ELR (cell line): ENCODE measurements at regions not wholly inside any gene's neighbourhood (a gene's known extent, or its start where the extent isn't known, plus 50 kb on each side); places are given as distances from the start of the nearest gene placed in this dataset.

Experiments used
- DNase-seq: peaks from one replicate; pipeline ENCODE4 v3.0.0-alpha.2; 2015; ENCODE audit warnings: low read depth

DNA sequence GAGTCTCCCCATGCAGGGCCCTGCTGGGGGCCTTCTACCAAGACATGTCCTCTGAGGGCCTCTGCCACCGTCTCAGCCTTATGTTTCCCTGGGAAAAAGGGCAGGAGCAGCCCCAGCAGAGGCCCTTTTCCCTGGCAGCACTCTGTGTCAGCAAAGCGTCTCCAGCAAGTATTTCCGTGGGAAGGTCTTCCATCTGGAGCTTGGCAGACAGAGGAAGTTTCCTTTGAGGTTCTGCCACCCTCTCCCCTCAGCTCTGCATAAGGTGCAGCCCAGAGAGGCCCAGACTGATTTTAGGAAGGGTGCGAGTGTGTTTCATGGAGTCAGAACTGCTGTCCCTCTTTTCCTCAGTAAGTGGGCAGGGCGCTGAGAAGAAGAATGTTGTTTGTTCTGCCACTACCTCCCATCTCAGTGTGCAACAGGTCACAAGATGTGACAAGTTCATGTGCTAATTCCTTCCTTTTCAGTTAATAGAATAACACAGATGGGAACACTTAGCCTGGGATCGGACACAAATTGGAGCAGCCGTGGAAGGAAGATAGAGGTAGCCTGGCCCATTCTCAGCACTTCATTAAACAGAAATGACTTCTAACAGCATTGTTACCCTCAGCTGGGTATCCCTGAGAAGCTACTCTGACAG is 784.4 kb downstream of the MAFB start:
- no peak for DNase-seq

DNA sequence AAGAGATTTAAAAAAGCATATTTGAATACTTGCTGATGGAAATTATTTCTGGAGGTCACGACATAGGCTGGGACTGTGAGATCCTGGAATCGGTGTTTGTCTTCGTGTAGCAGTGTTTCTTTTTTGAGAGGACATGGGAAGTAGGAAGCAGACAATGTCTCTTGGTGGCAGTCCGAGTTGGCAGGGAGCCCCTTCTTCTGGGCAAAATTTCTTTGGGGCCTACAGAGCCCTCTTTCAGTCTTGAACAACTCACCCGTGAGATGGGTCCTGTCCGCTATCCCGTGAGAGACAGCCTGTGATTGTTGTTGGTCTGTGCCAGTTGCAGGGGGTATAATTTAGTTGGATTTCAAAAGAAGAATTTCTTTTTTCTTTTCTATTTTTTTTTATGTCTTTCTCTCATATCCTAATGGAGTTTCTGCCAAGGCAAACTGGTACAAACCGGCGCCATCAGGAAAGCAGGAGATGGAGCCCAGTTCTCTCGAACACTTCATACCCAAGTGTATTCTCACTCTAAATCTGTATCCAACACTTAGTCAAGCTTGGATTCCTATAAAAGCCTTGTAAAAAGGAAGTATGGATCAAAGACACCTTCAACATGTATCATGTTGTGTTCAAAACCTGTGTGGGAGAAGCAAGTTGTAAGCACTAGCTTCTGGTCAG is 785.1 kb downstream of the MAFB start:
- DNase-seq: no peak

DNA sequence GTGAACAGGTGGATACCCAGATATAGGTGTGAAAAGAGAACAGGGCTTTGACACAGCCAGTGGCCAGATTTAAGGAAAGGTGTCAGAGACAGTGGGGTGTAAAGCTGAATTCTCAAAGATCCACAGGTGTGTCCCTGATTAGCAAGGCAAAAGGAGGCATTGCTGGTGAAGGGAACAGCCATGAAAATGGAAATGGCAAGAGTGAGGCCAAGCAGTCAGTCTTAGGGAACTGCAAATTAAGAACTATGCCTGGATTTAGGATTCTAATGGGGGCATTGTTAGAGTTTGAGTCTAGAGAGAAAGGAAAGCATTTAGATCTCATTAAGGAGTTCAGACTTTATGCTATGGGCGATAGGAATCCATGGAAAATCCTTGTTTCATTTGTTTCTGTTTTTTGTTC is 789.2 kb downstream of the MAFB start:
- DNase-seq: no peak

DNA sequence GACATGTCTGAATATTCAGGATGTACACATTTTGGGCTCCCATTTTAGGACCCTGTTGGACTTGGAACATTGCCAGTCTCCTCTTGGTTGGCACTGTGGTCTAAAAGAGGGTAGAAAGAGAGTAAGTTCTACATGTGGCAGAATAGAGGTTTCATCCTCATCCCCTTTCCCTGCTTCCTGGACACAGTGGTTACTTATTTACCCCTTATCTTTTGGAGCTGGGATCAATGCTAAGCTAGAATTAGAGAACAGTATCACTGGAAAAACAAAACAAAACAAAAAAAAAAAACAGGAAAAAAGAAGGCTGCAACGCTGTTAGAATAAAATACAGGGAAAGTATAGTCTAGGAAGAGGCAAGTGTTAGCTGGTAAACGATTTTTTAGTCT is 790.6 kb downstream of the MAFB start:
- DNase-seq: no peak

DNA sequence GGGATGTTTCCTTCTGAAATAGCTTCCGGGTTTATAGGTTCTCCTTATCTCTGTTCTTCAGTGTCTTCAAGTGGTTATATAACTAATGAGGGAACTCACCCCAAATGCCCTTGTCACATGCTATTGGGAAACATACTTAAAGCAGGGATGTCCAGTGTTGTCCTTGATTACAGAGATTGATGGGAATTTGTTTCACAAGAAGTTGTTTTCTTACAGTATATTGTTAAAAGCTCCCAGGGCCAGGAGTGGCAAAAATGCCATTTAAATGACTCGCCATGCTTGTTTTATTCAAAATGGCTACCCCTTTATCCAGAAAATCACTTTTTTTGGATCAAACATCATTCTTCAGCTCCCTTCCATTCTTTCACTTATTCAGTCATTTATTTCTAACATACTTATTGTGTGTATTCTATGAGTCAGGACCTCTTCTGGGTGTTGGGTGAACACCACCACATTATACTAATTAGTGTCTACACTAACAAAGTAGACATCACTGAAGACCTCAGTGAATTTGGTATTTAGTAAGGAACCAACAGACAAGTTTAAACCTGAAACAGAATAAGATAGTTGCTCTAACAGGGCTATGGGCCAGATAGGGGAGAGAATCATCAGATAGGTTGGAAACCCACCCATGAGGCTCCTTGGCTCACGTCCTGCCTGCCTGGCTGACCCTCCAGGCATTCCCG is 791.1 kb downstream of the MAFB start:
- DNase-seq: peak; percentile 29

DNA sequence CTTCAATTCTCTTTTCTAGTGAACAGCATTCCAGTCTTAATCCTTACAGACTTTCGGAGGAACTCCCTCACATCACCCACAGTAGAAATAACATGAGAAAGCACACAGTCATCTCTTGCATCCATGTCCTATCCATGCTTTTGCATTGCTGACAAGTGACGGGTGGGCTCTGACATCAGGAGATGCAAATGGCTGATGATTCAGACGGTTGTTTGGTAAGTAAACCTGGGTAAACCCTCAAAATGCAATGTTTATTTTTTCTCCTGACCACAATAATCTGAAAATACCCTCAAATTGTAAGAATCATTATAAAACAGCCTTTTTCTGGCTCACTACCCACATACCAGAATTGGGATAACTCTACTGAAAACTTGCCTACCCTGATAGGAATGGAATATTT is 792.0 kb downstream of the MAFB start:
- DNase-seq: peak; percentile 88

DNA sequence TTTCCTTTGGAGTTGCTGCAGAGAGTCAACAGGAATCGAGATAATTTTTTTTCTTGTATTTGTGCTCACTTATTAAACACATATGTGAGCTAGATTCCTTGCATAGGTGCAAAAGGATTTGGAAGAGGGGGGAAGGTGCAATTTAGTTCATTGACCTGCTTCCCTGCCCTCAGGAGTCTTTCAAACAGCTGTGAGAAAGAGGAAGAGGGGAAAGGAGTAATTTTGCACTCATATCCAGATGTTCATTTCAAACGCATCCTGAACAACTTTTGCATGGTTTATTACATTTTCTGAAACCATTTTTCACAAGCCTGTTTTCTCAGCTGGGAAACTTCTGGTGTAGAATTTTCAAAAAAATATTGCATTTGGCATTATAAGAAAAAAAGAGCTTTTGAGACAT is 795.0 kb downstream of the MAFB start:
- DNase-seq: no peak

DNA sequence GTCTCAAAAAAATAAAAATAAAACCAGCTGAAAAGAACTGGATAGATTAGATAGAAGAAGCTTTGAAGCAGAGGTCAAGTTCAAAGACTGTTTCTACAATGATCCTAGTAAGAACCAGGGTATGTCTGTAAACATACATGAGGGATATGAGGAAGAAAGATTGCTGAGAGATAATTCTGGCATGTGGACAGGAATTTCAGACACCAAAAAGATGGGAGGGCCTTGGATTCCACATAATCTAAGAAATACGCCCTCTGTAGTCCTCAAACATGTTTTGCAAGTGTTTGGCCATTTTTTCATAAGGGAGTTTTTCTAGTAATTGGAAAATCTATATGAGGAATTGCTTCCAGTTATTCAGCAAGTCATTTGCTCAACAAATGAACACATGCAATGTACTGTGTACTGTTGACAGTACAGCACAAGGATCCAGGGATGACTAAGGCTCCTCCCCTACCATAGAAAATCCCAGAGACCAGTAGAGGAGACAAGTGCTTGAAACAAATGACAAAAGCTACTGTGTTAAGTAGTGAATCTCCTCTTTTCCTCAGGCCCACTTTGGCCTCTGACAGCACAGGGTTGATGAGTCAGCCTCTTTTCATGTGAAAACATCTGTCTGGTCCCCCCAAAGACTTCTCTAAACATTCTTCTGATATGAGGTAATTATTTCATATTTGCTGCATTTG is 795.9 kb downstream of the MAFB start:
- DNase-seq: peak; percentile 84

DNA sequence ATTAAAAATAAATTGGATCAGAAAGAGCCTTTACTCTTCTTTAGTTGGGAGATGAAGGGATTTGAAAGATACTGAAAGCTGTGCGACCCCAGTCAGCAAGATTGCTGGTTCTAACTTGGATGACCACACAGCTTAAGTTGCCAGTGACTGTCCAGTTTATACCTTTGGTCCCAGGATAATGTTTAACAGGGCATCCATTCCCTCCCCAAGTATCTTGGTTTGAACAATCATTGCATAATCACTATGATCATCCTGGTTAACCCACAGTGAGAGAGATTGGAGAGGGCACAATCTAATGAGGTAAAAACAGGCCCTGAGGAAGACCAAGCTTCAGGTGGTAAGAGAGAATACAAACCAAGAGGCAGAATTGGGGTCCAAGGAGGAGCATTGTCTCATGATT is 798.3 kb downstream of the MAFB start:
- no peak for DNase-seq

DNA sequence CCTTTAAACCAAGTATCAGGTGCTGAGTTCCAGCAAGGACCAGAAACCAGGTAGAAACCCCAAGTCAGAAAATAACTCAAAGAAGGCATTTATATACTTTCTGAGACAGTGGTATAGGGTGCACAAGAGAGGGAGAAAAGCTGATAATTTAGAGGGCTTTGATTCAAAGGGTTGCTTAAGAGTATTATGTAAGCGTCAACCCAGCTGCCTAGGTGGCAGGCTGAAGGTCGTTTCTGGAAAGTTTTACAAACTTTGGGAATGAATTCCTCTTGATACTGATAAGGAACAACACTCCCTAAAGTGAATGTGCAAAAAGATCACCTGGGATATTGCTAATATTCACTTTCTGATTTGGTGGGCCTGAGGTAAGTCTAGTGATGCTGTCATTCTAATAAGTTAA is 800.7 kb downstream of the MAFB start:
- no peak for DNase-seq

DNA sequence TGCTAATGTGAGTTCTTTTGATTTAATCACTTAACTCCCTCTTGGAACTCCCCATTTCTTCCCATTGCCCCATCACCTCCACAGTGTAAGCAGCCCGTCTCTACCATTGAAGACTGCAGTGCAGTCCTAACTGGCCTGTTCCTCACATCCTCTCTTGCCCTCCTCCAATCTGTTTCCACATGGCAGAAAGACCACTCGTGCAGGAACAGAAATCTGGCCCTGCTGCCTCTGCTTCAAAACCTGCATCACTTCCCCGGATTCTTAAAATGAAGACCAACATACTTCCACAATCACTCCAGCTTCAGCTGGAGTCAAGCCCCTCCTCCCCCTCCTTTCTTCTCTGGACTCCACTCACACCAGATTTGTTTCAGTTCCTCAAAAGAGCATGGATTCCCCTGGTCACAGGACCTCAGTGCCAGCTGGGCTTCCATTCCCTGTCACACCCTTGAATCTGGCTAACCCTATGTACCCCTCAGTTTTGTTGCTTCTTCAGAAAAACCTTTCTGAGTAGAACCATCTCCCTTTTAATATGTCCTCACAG is 802.3 kb downstream of the MAFB start:
- no peak for DNase-seq

DNA sequence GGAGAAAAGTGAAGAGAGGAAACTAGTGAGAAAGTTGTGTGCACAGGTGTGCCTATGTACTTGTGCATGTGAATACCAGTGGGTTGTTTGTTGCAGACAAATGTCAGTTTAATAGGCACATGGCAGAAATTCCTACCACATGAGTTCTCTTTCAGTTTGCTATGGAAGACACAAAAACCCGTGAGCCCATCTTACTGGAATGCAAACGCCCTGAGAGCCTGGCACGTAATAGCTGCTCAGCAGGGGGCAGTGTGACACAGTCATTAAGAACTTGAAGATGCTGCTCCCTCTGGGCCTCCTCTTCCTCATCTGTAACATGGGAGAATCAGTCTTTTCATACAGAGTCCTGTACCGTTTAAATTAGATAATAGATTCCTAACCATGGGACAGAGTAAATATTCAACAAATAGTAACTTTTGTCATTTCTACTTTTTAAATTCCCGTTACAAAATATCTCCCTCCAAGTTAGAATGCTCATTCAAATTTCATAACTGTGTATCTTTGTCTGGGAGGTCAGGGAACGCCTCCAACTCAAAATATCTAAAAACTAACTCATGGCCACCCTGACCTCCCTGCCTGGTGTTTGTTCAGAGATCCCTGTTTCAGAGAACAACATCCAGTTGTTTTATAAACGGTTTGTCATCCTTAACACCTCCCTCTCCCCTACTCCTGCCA is 802.9 kb downstream of the MAFB start:
- DNase-seq: peak; percentile 81

DNA sequence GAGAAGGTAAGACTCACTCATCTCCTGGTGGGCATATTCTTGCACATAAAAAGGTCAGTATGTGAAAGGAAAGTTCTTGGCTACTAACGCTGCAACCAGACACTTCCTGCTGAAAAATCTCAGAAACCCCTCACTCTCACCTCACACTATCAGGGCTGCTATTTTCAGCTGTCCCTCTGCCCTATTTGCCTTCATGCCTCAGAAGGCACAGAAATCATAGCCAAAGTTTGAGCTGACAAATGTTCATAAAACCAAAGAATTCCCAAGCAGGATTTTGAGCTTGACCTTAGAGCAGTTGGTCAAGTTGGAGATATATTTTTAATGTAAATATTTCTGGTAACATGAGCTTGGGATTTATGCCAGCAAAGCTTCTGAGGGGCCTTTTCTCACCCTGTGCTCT is 806.2 kb downstream of the MAFB start:
- no peak for DNase-seq

DNA sequence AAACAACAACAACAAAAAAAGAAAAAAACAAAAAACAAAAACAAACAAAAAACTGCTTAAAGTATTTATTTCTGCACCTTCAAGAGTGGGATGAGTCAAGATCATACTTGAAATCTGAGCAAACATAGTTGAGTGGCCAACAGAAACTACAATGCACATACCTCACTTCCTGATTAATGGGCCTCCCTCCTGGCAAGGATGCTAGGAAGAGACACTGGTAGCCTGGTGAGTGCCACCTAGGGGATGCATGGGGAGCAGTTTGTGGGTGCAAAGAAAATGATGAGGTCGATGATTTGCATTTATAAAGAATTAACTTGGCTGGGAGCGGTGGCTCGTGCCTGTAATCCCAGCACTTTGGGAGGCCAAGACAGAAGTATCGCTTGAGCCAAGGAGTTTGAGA is 808.1 kb downstream of the MAFB start:
- peak; percentile 55 for DNase-seq

DNA sequence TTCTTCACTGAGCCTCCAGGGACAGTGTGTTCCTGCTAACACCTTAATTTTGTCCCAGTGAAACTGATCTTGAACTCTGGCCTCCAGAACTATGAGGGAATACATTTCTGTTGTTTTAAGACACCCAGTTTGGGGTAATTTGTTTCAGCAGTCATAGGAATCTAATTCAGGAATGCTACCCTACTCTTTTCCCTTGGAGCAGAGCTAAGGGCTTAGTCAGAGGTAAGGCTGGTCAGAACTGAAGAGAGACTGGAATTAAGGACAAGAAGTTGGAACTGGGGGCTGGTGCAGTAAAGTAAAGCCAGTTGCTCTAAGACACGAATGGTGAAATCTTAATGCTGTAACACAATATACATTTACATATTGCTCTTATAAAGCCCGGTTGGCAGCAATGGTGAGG is 809.7 kb downstream of the MAFB start:
- no peak for DNase-seq

DNA sequence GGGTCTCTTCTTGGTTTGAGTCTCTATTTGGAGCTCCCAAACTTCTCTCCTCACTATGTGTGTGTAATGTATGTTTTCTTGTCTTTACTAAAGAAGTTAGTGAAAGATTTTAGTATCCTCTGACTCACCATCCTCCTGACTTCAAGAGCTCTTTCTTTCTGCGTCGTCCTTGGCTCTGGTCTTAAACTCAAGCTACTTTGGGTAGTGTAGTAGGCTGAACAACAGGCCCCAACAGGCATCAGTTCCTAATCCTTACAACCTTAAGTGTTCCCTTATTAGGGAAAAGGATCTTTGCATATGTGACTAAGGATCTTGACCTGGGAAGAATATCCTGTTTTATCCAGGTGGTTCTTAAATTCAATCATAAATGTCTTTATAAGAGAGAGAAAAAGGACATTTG is 810.2 kb downstream of the MAFB start:
- no peak for DNase-seq

DNA sequence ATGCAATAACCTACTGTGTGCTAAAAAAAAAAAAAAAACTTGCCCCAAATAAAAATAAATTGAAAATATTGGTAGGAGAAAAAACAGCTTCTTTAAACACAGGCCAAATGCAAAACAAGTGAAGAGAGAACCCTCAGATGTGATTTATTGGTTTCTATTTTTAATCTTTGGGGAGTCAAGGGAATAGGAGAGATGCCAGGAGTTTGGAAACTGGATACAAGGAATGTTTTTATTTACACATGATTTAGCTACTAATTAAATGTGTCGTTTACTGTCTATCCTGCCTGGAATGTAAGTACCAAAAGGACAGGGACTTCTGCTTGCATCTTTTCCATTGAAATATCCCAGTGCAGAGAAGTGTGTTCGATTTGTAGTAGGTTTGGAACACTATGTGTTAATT is 810.7 kb downstream of the MAFB start:
- no peak for DNase-seq

DNA sequence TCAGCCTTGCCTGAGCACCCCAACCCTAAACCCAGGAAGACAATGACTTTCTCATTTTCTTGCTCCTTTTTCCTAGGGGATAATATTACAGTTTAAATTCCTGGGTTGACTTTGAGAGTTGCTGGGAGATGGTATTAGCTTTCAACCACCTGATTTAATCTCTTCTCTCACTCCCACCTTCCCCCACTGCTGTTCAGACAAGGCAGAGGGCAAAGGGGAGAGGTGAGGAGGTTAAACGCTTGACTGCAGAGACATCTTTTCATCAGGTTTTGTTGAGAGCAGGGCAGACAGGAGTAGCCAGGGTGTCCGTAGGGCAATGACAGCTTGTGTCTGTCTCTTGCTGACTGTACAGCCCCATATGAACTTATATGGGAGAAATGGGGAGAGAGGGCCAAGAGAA is 811.2 kb downstream of the MAFB start:
- DNase-seq: no peak

DNA sequence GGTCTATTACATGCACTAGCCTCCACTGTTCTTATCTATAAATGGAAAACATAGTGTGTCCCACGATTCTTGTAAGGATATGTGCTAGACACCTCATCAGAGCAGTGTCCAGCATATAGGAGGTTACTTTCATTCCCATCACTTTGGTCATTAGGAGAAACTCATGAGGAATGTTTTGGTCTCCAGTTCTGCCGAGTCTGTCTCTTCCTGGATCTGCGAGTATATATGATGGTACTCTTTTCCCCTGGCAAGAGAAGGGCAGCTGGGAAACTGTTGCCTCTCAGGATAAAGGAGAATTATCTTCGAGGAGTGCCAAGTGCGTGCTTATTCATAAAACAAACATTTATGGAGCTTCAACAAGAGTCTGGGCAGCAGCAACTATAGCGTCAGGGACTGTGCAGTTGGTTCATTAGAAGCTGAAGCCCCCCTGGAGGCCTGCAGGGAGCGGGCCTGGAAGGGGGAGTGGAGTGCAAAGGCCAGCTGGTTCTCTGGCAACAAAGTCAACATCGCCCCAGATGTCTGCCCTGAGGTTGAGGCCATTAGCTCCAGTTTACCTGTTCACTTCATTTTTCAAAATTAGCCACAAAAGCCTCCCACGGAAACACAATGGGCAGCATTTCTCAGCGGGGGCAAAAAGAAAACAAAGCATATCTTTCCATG is 811.9 kb downstream of the MAFB start:
- no peak for DNase-seq

DNA sequence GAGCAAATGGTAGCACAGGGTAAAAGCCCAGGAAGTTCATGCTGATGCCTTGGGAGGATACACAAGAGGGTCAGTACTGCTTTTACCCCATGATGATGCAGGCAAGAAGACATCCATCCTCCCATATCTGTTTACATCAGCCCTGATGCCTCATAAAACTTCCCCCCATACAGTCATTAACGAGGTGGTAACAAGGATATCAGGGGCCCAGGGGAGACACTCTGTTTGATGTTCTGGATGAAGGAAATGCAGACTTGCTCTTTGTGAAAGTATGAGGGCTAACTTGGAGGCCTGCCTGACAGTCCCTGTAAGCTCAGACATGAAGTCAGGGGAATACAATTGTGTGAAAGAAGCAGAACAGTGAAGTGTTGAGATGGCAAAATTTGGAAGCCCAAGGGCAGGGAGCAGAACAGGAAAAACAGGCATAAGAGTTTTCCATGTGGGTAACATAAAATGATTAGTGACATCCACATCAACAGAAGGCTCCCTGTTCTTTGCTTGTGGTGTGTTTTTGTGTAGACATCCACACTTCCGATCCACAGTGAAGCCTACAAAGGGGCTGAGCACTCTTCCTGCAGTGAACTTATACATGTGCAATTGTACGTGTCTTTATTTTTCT is 813.4 kb downstream of the MAFB start:
- DNase-seq: no peak
